ENCODE measurements at regions not wholly inside any gene's neighbourhood (a gene's known extent, or its start where the extent isn't known, plus 50 kb on each side); places are given as distances from the start of the nearest gene placed in this dataset.

GRCh38 chr9:28232686-28233085 is 659.4 kb upstream of the C9orf72 start:
- TF ChIP-seq EZH2 (IDR thresholded peaks at IDR 0.05; ENCODE audit: low read length) (no peak), CTCF (optimal IDR thresholded peaks at IDR 0.05 in 1 of 3, IDR thresholded peaks at IDR 0.05 in 1 of 3, conservative IDR thresholded peaks at IDR 0.05 in 1 of 3; ENCODE audit: extremely low read depth in 1 of 3, insufficient read depth in 2 of 3, low read length in 3 of 3) (no peak)
- Histone ChIP-seq H3K9me1 (ENCODE audit: control insufficient read depth, extremely low read depth, insufficient read depth, low read length) (no peaks in the 10 kb centered on the region), H3K27me3 (ENCODE audit: control insufficient read depth, extremely low read depth, insufficient read depth, low read length) (no peaks in the 10 kb centered on the region), H2AFZ (ENCODE audit: control insufficient read depth, low read length) (no peak overlapping the region), H3K79me2 (ENCODE audit: control insufficient read depth, insufficient read depth, low read length) (no peaks in the 10 kb centered on the region), H3K9me3 (ENCODE audit: control insufficient read depth, low read depth, low read length) (no peaks in the 10 kb centered on the region), H3K36me3 (ENCODE audit: control insufficient read depth in 2 of 2, extremely low read depth in 1 of 2, insufficient read depth in 2 of 2, low read length in 2 of 2) (no peaks in the 10 kb centered on the region), H3K4me3 (ENCODE audit: control insufficient read depth in 2 of 3, extremely low read depth in 1 of 3, insufficient read depth in 2 of 3, low read depth in 1 of 3, low read length in 3 of 3) (no peak overlapping the region), H3K4me1 (ENCODE audit: control insufficient read depth, extremely low read depth, insufficient read depth, low read length) (peaks cover 13% of the 10 kb centered on the region), H3K4me2 (ENCODE audit: control insufficient read depth, extremely low read depth, insufficient read depth, low read depth, low read length) (no peak overlapping the region), H4K20me1 (ENCODE audit: control insufficient read depth, extremely low read depth, insufficient read depth, low read length) (no peaks in the 10 kb centered on the region), H3K27ac (ENCODE audit: control insufficient read depth, insufficient read depth, low read length) (no peak overlapping the region), H3K9ac (ENCODE audit: control insufficient read depth, extremely low read depth, insufficient read depth, low read length) (no peak overlapping the region)
- dilution Hi-C loops (cut with MboI; ENCODE audit: extremely low pct_ligation_motif_present, low sequenced_read_pairs), result no loop called here
- DNase-seq (ENCODE audit: low read depth, low spot score) (no peak), FAIRE-seq (no peak)

- Histone ChIP-seq H3K4me3 (ENCODE audit: control insufficient read depth in 2 of 3, extremely low read depth in 1 of 3, insufficient read depth in 2 of 3, low read depth in 1 of 3, low read length in 3 of 3) (no peak overlapping the region), H3K4me1 (ENCODE audit: control insufficient read depth, extremely low read depth, insufficient read depth, low read length) (peaks cover 13% of the 10 kb centered on the region), H3K27me3 (ENCODE audit: control insufficient read depth, extremely low read depth, insufficient read depth, low read length) (no peaks in the 10 kb centered on the region), H3K79me2 (ENCODE audit: control insufficient read depth, insufficient read depth, low read length) (no peaks in the 10 kb centered on the region), H3K9ac (ENCODE audit: control insufficient read depth, extremely low read depth, insufficient read depth, low read length) (no peak overlapping the region), H4K20me1 (ENCODE audit: control insufficient read depth, extremely low read depth, insufficient read depth, low read length) (no peaks in the 10 kb centered on the region), H3K36me3 (ENCODE audit: control insufficient read depth in 2 of 2, extremely low read depth in 1 of 2, insufficient read depth in 2 of 2, low read length in 2 of 2) (no peaks in the 10 kb centered on the region), H3K9me3 (ENCODE audit: control insufficient read depth, low read depth, low read length) (no peaks in the 10 kb centered on the region), H3K9me1 (ENCODE audit: control insufficient read depth, extremely low read depth, insufficient read depth, low read length) (no peaks in the 10 kb centered on the region), H3K27ac (ENCODE audit: control insufficient read depth, insufficient read depth, low read length) (peak overlapping the region; percentile 11), H2AFZ (ENCODE audit: control insufficient read depth, low read length) (no peak overlapping the region), H3K4me2 (ENCODE audit: control insufficient read depth, extremely low read depth, insufficient read depth, low read depth, low read length) (peak overlapping the region; percentile 29)
- TF ChIP-seq EZH2 (IDR thresholded peaks at IDR 0.05; ENCODE audit: low read length), result no peak
- TF ChIP-seq CTCF (optimal IDR thresholded peaks at IDR 0.05 in 1 of 3, IDR thresholded peaks at IDR 0.05 in 1 of 3, conservative IDR thresholded peaks at IDR 0.05 in 1 of 3; ENCODE audit: extremely low read depth in 1 of 3, insufficient read depth in 2 of 3, low read length in 3 of 3), result no peak
- FAIRE-seq (no peak), DNase-seq (ENCODE audit: low read depth, low spot score) (no peak)
- dilution Hi-C loops (cut with MboI; ENCODE audit: extremely low pct_ligation_motif_present, low sequenced_read_pairs), result no loop called here
Measured at GRCh38 chr9:28234133-28234893, 661.0 kb upstream of the C9orf72 start.

Measured in keratinocyte (primary cell).